ENCODE measurements at regions not wholly inside any gene's neighbourhood (a gene's known extent, or its start where the extent isn't known, plus 50 kb on each side); places are given as distances from the start of the nearest gene placed in this dataset.

- H3K9ac ChIP-seq (replicated peaks; ENCODE audit: extremely low read depth, insufficient read depth, low read length), result no peak overlapping the region
- CTCF ChIA-PET, result interaction anchor here (1.0 kb wide), 1 partner anchor 15 kb away, joined by 4 read pairs; no protein-coding TSS in a partner anchor
- no peaks in the 10 kb centered on the region for H3K9me3 ChIP-seq (replicated peaks; ENCODE audit: control insufficient read depth, insufficient read depth, low read length)
- no peak overlapping the region for H3K27ac ChIP-seq (ENCODE audit: insufficient read depth, low read depth, low read length)
- dilution Hi-C loops (cut with MboI; ENCODE audit: extremely low pct_ligation_motif_present, low sequenced_read_pairs) (no loop called here), intact Hi-C loops (cut with micrococcal nuclease) (no loop called here)
- no peaks in the 10 kb centered on the region for H3K9me1 ChIP-seq (replicated peaks; ENCODE audit: control insufficient read depth, extremely low read depth, insufficient read depth, low read length)
- DNase-seq (ENCODE audit: low read depth, low spot score) (peak; percentile 34), FAIRE-seq (no peak)
- POLR2A ChIA-PET, result no interaction called here
- peaks cover 1 to 6% of the 10 kb centered on the region in 2 experiments for H3K27me3 ChIP-seq (ENCODE audit: control insufficient read depth in 2 of 2, insufficient read depth in 2 of 2, low read length in 2 of 2)
- TF ChIP-seq JUN (IDR thresholded peaks at IDR 0.05; ENCODE audit: borderline replicate concordance, insufficient read depth, insufficient read length, low read depth) (peak; percentile 54), FOS (IDR thresholded peaks at IDR 0.05; ENCODE audit: borderline replicate concordance, insufficient read depth, low read length) (peak; percentile 42), GATA2 (IDR thresholded peaks at IDR 0.05; ENCODE audit: insufficient read depth, insufficient read length, low read depth, low read length) (no peak)
- no peak overlapping the region for H2AFZ ChIP-seq (ENCODE audit: low read depth, low read length)
- H3K4me3 ChIP-seq (replicated peaks in 1 of 3; ENCODE audit: insufficient read depth in 1 of 3, low read depth in 1 of 3, low read length in 3 of 3), result no peak overlapping the region
- H3K4me1 ChIP-seq (ENCODE audit: control insufficient read depth, extremely low read depth, insufficient read depth, low read length), result peaks cover 8% of the 10 kb centered on the region
- H4K20me1 ChIP-seq (replicated peaks; ENCODE audit: control insufficient read depth, extremely low read depth, insufficient read depth, low read length), result no peaks in the 10 kb centered on the region
- peak overlapping the region; percentile 57 for H3K4me2 ChIP-seq (ENCODE audit: insufficient read depth, low read length)
- no peaks in the 10 kb centered on the region for H3K79me2 ChIP-seq (ENCODE audit: control insufficient read depth, insufficient read depth, low read length)
- BruUV-seq (replicated peaks), result no TSS peak
- H3K36me3 ChIP-seq (ENCODE audit: control insufficient read depth in 2 of 2, extremely low read depth in 1 of 2, insufficient read depth in 2 of 2, low read length in 2 of 2), result no peaks in the 10 kb centered on the region
Observed at GRCh38 chr4:111991797-111992196, 153.5 kb upstream of the FAM241A start.

GRCh38 chr4:111992351-111993168 lies 152.7 kb upstream of the FAM241A start:
- Histone ChIP-seq H3K4me1 (ENCODE audit: control insufficient read depth, extremely low read depth, insufficient read depth, low read length) (peaks cover 8% of the 10 kb centered on the region), H3K4me3 (replicated peaks in 1 of 3; ENCODE audit: insufficient read depth in 1 of 3, low read depth in 1 of 3, low read length in 3 of 3) (no peak overlapping the region), H3K9me1 (replicated peaks; ENCODE audit: control insufficient read depth, extremely low read depth, insufficient read depth, low read length) (no peaks in the 10 kb centered on the region), H3K27me3 (ENCODE audit: control insufficient read depth in 2 of 2, insufficient read depth in 2 of 2, low read length in 2 of 2) (peaks cover 1 to 3% of the 10 kb centered on the region in 2 experiments), H3K9ac (replicated peaks; ENCODE audit: extremely low read depth, insufficient read depth, low read length) (no peak overlapping the region), H3K9me3 (replicated peaks; ENCODE audit: control insufficient read depth, insufficient read depth, low read length) (no peaks in the 10 kb centered on the region), H3K27ac (ENCODE audit: insufficient read depth, low read depth, low read length) (no peak overlapping the region), H3K4me2 (ENCODE audit: insufficient read depth, low read length) (no peak overlapping the region), H3K79me2 (ENCODE audit: control insufficient read depth, insufficient read depth, low read length) (no peaks in the 10 kb centered on the region), H2AFZ (ENCODE audit: low read depth, low read length) (no peak overlapping the region), H4K20me1 (replicated peaks; ENCODE audit: control insufficient read depth, extremely low read depth, insufficient read depth, low read length) (no peaks in the 10 kb centered on the region), H3K36me3 (ENCODE audit: control insufficient read depth in 2 of 2, extremely low read depth in 1 of 2, insufficient read depth in 2 of 2, low read length in 2 of 2) (no peaks in the 10 kb centered on the region)
- dilution Hi-C loops (cut with MboI; ENCODE audit: extremely low pct_ligation_motif_present, low sequenced_read_pairs), result no loop called here
- no peak for DNase-seq (ENCODE audit: low read depth, low spot score)
- ChIA-PET POLR2A (no interaction called here), CTCF (interaction anchor here (1.0 kb wide), 1 partner anchor 15 kb away, joined by 4 read pairs; no protein-coding TSS in a partner anchor)
- intact Hi-C loops (cut with micrococcal nuclease), result no loop called here
- TF ChIP-seq FOS (IDR thresholded peaks at IDR 0.05; ENCODE audit: borderline replicate concordance, insufficient read depth, low read length) (no peak), GATA2 (IDR thresholded peaks at IDR 0.05; ENCODE audit: insufficient read depth, insufficient read length, low read depth, low read length) (no peak), CTCF (IDR thresholded peaks at IDR 0.05; ENCODE audit: extremely low read depth in 1 of 2, insufficient read depth in 1 of 2, low read depth in 1 of 2, low read length in 2 of 2) (no peak), POLR2A (IDR thresholded peaks at IDR 0.05; ENCODE audit: low read depth, low read length) (no peak), MYC (IDR thresholded peaks at IDR 0.05; ENCODE audit: low read depth, low read length) (no peak), EZH2 (IDR thresholded peaks at IDR 0.05; ENCODE audit: borderline replicate concordance, low read depth, low read length, severe bottlenecking) (no peak), MAX (IDR thresholded peaks at IDR 0.05; ENCODE audit: insufficient read depth, insufficient read length) (no peak), POLR2AphosphoS5 (IDR thresholded peaks at IDR 0.05; ENCODE audit: insufficient read depth, low read depth, low read length) (no peak), JUN (IDR thresholded peaks at IDR 0.05; ENCODE audit: borderline replicate concordance, insufficient read depth, insufficient read length, low read depth) (no peak)
- BruUV-seq (replicated peaks), result no TSS peak
- no peak for FAIRE-seq

Data from endothelial cell of umbilical vein (primary cell).